WI38 (cell line): ENCODE measurements at regions not wholly inside any gene's neighbourhood (a gene's known extent, or its start where the extent isn't known, plus 50 kb on each side); places are given as distances from the start of the nearest gene placed in this dataset.
"Not testable (repeated sequence)": the region's sequence is repeated elsewhere in the genome, so short reads cannot be mapped to it uniquely, and the experiment has no call there.

Experiments
- H3K4me3 ChIP-seq: 2 replicates; pipeline ENCODE4 v1.5.1; 2011; ENCODE audit warnings: low read depth, mild to moderate bottlenecking, control low read depth, low read length
- TF ChIP-seq, protein P1 (sequence below): IDR thresholded peaks from 2 replicates; pipeline ENCODE4 v1.5.1; 2012; ENCODE audit warnings: low read depth, mild to moderate bottlenecking, control low read depth, low read length

DNA sequence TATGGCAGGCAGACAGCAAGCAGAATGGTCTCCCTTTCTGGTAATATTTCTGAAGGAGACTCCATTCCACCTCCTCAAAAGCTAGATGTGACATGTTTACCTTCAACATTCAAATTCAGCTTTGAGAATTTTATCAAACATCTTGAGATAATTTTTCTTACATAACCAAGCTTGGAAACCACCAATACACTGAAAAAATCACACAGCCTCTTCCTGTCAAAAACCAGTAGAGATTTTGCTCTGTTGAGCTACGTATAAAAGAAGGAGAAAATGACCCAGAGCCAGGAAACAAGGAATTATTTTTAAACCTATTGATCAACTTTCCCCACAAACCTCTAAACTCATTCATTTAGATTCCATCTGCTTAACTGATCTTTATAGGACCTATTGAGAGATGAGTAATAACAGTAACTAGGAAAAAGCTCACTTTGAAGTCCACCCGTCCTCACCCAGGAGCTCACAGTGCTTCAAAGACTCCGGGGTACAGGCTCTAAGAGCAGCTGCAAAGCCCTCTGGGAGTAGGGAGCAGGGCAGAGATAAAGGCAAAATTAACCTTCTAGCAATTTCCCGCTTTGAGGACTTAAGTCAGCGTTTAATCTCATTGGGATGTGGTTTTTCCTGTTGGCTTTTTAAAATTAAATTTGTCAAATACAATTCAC lies 318.2 kb upstream of the RASGEF1B start:
- H3K4me3 ChIP-seq, result no peak overlapping the region
- TF ChIP-seq, protein P1, sequence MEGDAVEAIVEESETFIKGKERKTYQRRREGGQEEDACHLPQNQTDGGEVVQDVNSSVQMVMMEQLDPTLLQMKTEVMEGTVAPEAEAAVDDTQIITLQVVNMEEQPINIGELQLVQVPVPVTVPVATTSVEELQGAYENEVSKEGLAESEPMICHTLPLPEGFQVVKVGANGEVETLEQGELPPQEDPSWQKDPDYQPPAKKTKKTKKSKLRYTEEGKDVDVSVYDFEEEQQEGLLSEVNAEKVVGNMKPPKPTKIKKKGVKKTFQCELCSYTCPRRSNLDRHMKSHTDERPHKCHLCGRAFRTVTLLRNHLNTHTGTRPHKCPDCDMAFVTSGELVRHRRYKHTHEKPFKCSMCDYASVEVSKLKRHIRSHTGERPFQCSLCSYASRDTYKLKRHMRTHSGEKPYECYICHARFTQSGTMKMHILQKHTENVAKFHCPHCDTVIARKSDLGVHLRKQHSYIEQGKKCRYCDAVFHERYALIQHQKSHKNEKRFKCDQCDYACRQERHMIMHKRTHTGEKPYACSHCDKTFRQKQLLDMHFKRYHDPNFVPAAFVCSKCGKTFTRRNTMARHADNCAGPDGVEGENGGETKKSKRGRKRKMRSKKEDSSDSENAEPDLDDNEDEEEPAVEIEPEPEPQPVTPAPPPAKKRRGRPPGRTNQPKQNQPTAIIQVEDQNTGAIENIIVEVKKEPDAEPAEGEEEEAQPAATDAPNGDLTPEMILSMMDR, result no peak

DNA sequence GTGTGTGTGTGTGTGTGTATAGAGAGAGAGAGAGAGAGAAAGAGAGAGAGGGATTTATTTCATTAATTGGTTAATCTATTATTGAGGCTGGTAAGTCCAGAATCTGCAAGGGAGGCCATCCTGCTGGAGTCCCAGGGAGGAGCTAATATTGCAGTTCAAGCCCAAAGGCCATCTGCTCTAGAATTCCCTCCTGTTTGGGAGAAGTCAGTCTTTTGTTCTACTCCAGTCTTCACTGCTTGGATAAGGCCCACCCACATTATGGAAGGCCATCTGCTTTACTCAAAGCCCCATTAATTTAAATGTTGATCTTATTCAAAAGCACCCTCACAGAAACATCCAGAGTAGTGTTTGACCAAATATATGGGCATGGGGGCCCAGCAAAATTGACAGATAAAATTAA lies 317.5 kb upstream of the RASGEF1B start:
- TF ChIP-seq, protein P1, result no peak
- H3K4me3 ChIP-seq, result no peak overlapping the region

DNA sequence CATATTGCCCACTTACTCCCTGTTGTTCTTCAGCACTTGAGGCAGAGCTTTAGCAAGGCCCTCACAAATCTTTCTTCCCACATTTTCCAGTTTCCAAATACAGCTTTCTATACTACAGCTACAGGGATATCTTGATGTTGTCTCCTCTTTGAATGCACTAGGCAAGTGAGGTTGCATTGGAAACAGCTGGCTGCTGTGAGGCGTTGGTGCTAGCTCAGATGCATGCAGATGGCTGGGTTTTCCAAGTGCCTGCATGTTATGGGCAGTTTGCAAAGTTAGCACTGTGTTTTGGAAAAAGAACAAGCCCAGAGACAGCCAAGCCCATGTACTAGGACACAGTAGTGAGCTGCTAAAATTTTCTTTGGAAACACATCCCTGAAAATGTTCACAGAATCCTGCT lies 315.1 kb upstream of the RASGEF1B start:
- H3K4me3 ChIP-seq, result no peak overlapping the region
- TF ChIP-seq, protein P1, result no peak

DNA sequence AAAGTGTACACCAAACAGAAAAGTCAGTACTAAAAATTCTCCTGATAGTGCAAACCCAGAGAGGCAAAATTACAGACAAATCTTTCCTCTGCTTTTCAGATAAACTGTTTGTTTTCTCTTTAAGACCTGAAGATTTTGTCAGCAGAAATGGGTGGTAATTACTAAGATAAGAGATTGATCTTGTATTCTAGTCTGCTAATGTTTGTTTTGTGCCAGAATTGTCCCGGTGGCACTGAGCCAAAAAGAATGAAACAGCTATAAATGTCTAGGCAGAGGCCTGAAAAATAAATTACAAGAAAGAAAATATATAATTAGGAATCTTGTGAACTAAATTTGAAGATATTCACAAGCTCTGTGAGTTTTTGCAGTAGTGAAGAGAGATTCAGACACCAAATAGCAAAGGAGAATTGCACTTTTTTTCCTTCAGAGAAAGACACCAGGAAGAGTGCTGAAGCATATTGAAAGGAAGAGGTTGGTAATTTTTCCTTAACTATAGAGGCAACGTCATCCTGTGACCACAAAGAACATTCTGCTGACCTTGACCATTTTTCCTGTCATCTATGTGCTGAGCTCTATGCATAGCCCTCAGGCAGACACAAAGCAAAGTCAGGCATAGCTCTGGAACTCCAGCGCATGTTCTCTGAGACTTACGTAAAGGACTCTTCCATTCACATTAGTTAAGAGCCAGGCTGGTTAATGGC lies 314.5 kb upstream of the RASGEF1B start:
- H3K4me3 ChIP-seq, result no peak overlapping the region
- TF ChIP-seq, protein P1, result no peak

DNA sequence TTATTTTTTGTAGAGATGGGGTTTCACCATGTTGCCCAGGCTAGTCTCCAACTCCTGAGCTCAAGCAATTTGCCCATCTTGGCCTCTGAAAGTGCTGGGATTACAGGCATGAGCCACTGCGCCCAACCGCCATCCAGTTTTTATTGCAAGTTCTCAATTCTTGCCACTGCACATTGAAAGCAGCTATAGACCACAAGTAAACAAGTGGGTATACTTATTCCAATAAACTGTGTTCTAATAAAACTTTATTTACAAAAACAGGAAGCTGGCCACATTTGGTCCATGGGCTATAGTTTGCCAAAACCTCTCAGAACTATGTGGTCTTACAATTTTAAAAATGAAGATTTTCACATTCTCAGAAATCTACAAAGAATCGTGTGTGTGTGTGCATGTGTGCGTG lies 313.6 kb upstream of the RASGEF1B start:
- TF ChIP-seq, protein P1, result no peak
- no peak overlapping the region for H3K4me3 ChIP-seq

DNA sequence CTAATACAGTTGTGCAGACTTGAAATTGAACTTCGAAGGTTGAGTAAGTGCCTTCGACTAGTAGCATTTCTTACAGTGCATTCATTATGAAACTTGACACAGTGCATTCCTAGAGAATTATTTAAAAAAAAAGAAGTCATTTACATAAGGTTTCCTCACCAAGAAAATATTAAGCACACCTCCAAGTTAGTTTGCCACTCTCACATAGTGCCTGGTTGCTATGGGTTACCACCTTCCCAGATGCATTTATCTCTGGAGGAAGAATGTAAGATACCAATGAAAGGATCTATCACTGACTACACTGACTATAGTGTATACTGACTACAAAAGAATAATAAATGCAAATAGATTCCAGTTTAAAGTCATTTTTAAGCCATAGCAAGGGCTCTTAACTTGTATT lies 311.9 kb upstream of the RASGEF1B start:
- TF ChIP-seq, protein P1, result no peak
- no peak overlapping the region for H3K4me3 ChIP-seq

DNA sequence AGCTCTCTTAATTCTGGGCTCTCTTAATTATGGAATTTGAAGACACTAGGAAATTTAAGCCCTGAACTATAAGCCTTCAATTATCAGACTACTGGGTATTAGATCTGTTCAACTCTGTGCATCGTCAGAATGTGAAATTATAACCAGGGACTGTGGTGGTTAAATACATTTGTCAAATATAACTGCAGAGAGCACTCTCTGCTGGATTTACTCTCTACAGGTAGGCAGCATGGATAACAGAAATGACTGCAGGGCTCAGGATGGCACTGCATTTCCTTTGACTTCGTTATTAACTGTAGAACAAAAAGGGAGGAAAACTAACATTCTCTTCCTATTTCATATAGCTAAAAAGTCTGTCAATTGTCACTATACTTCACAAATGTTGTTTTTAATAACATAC lies 310.1 kb upstream of the RASGEF1B start:
- no peak overlapping the region for H3K4me3 ChIP-seq
- TF ChIP-seq, protein P1, result no peak

DNA sequence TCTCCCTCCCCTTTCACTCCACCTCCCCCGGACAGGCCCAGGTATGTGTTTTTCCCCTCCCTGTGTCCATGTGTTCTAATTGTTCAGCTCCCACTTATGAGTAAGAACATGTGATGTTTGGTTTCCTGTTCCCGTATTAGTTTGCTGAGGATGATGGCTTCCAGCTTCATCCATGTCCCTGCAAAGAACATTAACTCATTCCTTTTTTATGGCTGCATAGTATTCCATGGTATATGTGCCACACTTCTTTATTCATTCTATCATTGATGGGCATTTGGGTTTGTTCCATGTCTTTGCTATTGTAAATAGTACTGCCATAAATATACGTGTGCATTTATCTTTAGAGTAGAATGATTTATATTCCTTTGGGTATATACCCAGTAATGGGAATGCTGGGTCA lies 306.0 kb upstream of the RASGEF1B start:
- H3K4me3 ChIP-seq, result not testable (repeated sequence)
